OCI-M1 (cell line): ENCODE measurements at regions not wholly inside any gene's neighbourhood (a gene's known extent, or its start where the extent isn't known, plus 50 kb on each side); places are given as distances from the start of the nearest gene placed in this dataset.

Experiments
- DNase-seq: peaks from one replicate; lab custom pipeline; 2025; lab: John Stamatoyannopoulos, UW

DNA sequence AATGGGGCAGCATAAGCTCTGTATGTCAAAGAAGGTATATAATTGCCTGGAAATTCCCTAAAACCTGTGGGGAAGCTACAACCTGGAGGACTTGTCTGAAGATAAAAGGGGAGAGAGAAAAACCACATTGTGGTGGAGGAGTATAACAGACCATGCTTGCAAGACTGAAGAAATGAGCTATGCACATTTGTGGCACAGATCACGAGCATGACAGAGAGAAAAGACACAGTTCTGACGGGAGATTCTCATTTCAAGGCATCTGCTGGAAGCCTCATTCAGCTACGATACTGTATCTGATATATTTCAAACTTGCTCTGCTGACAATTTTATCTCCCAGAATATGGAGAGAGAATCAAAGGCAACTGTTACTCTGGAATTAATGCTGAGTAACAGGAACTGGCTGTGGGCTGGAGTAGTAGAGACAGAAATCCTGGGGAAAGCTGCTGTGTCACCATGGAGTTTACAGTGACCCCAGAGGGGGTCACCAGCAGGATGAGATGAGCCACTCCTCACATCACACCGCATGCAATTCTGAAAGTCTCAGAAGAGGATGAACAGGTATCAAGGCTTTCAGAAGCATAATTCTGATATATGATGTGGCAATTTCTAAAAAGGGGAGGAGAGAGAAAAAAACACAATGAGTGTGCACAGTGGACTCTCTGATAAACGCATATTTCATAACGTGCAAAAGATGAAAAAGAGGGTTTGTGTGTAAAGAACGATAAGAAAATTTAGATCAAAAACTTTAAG is 528.8 kb downstream of the IRX1 start:
- DNase-seq: peak; percentile 87

GRCh38 chr5:4128994-4129393 is 533.4 kb downstream of the IRX1 start:
- DNase-seq: no peak

- no peak for DNase-seq
Measured at GRCh38 chr5:4129523-4129922, 533.9 kb downstream of the IRX1 start.

DNA sequence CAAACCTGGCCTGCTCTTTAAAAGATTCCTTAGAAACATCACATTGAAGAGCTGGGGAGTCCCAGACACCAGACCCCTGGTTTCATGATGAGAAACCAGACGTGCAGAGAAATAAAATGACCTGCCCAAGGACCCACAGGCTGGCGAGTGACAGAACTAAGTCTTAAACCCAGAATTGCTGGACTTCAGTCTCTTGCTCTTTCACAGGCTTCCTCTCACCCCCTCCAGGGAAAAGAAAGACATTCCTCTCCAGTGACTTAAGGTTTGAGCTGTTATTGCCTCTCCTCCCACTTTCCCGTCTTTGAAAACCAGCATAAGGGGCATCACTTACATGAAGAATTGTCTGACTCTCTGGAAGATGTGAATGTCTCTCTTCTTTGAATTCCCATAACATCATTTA is 535.2 kb downstream of the IRX1 start:
- no peak for DNase-seq

GRCh38 chr5:4137781-4138180 is 542.1 kb downstream of the IRX1 start:
- DNase-seq: no peak

GRCh38 chr5:4142842-4143241 is 547.2 kb downstream of the IRX1 start:
- DNase-seq: peak; percentile 17

- no peak for DNase-seq
Measured at GRCh38 chr5:4144411-4145007, 548.9 kb downstream of the IRX1 start.

DNA sequence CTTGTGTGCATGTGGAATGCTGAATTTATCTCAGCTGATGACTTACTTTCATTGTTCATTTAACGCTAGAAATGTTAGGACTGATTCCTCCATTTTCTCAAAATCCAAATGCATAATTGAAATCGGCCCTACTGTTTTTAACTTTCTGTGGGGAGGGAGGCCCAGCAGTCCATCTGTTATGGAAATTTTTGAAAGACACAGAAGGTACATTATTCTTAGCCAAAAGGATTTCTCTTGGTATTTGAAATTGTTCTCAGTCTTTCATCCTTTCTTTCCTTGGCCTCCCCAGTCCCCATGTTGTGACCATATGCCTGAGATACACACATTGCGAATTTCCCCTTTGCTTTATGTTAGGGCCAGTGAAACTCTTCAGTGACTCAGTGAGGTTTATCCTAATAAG is 549.9 kb downstream of the IRX1 start:
- no peak for DNase-seq

- DNase-seq: no peak
Measured at GRCh38 chr5:4148009-4148408, 552.4 kb downstream of the IRX1 start.

GRCh38 chr5:4150067-4150466 is 554.4 kb downstream of the IRX1 start:
- no peak for DNase-seq

GRCh38 chr5:4156153-4156552 is 560.5 kb downstream of the IRX1 start:
- peak; percentile 15 for DNase-seq

GRCh38 chr5:4156889-4157288 is 561.3 kb downstream of the IRX1 start:
- DNase-seq: peak; percentile 8

DNA sequence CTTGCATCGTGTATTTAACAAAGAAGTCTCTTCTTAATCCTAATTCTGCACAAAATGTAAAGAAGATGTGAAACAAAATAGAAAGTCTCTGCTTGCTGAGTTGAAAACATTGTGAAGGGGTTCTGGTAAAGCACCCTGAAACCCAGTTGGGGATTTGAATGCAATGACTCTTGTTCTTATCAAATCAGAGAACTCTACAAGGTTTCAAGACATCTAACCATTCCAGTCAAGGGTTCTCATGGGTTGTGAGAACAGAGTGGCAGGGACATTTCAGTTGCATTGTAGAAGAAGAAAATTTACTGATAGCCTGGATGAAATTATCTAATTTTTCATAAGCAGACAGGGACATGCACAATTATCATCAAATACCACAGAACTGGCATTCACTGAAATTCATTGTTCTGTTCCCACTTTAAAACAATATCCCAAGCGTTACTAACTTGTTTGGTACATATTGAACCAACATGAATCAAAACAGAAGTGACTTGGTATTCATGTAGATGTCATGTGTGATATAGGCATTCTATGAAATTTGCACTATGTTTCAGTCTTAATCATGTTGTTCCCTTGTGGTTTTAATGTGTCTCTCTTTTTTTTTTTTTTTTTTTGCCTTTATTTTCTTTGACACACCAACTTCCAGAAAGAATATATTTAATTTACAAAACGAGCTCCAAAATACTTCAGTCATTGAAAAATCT is 563.3 kb downstream of the IRX1 start:
- no peak for DNase-seq

- no peak for DNase-seq
Measured at GRCh38 chr5:4159681-4160080, 564.0 kb downstream of the IRX1 start.

DNA sequence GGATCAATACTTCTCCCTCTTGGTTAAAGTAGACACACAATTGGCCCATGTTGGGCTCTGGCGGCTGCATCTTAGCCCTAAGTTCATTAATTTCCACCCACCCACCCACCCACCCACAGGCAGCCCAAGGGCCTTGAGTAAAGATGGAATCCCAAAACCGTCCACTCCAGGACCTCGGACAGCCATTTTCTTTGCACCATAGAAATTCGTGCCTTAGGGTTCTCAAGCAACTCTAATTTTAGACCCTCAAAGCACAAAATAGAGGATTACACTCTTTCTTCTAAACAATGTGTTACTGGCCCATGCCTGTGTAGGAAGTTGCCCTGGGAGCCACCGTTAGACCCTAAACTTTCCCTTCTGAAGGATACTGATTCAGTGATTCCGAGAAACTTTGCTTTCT is 568.5 kb downstream of the IRX1 start:
- DNase-seq: no peak

- DNase-seq: no peak
Measured at GRCh38 chr5:4180703-4181102, 585.1 kb downstream of the IRX1 start.

DNA sequence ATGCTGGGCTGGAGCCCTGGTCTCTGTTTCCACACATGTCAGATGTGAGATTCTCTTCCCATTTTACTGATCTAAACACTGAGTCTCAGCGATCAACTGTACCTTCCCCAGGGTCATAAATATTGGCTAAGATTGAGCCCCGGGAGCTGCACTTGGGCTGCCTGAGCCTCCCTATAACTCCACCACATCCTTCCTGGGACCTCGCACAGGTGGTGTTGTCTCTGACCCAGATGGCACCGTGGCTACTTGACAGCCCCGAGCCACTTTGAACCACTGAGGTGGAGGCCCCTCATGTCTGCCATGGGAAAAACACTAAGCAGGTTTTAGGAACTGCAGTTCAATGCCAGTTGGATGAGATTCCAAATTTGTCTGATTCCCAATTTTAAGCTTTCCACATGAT is 586.5 kb downstream of the IRX1 start:
- no peak for DNase-seq

GRCh38 chr5:4185127-4185526 is 589.5 kb downstream of the IRX1 start:
- DNase-seq: no peak

GRCh38 chr5:4188704-4189103 is 593.1 kb downstream of the IRX1 start:
- no peak for DNase-seq

GRCh38 chr5:4189317-4189716 is 593.7 kb downstream of the IRX1 start:
- DNase-seq: no peak

- no peak for DNase-seq
Measured at GRCh38 chr5:4191041-4191440, 595.4 kb downstream of the IRX1 start.

- DNase-seq: no peak
Measured at GRCh38 chr5:4191703-4192102, 596.1 kb downstream of the IRX1 start.

DNA sequence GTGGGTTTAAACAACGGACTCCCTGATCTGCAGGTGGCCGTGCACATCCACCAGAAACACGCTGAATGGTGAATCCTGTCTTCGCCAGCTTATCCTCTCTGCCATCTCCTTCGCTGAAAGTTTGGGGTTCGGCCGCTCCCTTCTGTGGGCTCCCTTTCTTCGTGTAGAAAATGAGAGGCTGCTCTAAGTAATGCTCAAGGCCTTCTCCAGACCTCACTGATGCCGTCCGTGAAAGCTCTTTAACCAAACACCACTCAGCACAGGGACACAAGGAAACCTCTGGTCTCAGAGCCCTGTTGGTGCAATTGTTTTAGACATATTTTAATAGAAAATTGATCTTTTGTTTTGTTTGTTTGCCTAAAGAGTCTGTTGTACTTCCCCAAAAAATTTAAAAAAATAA is 596.5 kb downstream of the IRX1 start:
- DNase-seq: no peak
